ENCODE measurements at regions not wholly inside any gene's neighbourhood (a gene's known extent, or its start where the extent isn't known, plus 50 kb on each side); places are given as distances from the start of the nearest gene placed in this dataset.

DNA sequence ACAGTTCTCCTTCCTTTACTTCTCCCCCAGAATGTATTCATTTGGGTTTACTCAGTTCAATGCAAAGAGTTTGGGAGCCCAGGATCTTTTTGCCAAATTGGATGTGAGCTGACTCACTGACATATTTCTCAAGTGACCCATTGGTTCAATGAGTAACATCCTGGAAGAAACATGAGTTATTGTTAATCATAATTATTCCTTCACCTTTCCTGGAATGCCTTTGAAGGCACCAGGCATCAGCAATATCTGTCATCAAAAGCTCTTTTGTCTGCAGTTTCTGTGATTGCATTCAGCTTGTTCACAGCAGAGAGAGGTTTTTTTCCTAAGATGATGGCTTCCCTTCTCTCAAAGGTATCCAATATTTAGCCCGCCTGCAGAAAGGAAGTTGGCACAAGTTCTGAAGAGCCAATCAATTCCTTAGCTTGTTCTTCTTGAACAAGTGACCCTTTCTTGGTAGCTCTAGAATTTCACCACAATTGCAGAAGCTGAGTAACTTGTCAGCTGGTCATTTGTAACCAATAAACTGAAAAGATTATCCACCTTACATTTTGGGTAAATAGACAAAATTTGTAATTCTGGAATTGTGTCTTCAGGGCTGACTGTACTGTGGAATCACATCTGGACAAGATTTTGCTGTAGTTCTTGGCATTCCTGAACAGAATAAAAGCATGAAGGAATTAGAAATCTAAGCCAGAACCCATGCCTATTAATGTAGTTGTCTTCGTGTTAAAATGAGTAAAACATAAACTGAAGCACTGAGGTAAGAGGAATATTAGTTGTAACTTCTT is 72.2 kb upstream of the TMEM17 start:
- TF ChIP-seq GATA2 (IDR thresholded peaks at IDR 0.05; ENCODE audit: low read depth, low read length), result no peak
- no peak for TF ChIP-seq GATA3 (IDR thresholded peaks at IDR 0.05; ENCODE audit: low read depth, low read length)
